ENCODE measurements at regions not wholly inside any gene's neighbourhood (a gene's known extent, or its start where the extent isn't known, plus 50 kb on each side); places are given as distances from the start of the nearest gene placed in this dataset.

DNA sequence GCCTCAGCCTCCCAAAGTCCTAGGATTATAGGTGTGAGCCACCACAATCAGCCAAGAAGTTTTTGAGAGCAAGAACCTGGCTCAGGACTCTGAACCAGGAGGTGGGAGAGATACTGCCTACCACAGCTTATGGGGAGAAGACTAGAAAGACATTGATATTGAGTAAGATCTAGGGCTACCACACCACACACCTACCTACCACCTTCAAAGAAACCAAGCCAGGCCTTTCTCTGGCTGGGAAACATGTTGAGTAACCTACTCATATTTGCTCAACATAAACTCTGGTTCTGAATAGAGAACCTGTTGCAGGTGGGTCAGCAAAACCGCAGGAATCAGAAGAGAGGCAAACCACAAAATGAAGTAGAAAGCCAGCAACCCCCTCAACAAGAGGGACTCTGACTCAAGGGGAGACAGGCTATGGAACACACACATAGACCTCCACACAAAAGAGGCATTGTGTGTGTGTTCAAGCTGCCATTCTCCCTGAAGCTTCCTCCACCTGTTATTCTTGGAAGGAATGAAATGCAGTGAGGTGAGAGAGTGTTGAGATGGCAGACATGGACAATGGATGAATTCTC, 1021.9 kb downstream of the NLGN4Y start:
- Histone ChIP-seq H3K27ac (no peak overlapping the region), H3K9me3 (no peaks in the 10 kb centered on the region), H3K4me1 (no peaks in the 10 kb centered on the region), H3K27me3 (no peaks in the 10 kb centered on the region), H3K4me3 (replicated peaks in 1 of 3) (no peak overlapping the region), H3K36me3 (no peaks in the 10 kb centered on the region)
- DNase-seq, result no peak
- intact Hi-C loops (cut with DNase I), result no loop called here
- 100% methylated on average over 1 of the region's 1 CpG; no CpG with 5 or more reads in 1 of the 2 donors for WGBS, 2 donors
- TF ChIP-seq POLR2A (IDR thresholded peaks at IDR 0.05), result no peak
- TF ChIP-seq, protein P1, sequence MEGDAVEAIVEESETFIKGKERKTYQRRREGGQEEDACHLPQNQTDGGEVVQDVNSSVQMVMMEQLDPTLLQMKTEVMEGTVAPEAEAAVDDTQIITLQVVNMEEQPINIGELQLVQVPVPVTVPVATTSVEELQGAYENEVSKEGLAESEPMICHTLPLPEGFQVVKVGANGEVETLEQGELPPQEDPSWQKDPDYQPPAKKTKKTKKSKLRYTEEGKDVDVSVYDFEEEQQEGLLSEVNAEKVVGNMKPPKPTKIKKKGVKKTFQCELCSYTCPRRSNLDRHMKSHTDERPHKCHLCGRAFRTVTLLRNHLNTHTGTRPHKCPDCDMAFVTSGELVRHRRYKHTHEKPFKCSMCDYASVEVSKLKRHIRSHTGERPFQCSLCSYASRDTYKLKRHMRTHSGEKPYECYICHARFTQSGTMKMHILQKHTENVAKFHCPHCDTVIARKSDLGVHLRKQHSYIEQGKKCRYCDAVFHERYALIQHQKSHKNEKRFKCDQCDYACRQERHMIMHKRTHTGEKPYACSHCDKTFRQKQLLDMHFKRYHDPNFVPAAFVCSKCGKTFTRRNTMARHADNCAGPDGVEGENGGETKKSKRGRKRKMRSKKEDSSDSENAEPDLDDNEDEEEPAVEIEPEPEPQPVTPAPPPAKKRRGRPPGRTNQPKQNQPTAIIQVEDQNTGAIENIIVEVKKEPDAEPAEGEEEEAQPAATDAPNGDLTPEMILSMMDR (IDR thresholded peaks at IDR 0.05), result no peak

DNA sequence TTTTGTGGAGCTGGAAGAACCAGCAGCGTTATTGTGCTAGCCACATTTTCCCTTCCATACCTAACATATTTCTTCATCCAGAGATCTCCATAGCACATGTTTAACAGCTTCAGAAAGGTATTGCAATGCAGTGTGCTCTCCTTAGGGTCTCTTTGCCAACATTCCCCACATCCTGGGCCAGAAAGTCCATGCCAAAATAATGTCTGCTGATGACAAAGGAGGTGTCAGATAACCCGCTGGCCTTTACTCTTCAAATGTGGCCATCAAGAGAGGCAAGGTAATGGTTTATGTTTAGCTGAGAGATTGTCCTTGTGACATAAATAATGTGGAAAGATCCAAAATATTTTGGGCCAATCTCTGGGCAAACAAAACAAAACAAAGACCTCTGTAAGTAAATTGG, 1027.7 kb downstream of the NLGN4Y start:
- no peak overlapping the region for H3K27ac ChIP-seq
- 83 to 89% methylated on average over 2 of the region's 2 CpGs for WGBS, 2 donors

DNA sequence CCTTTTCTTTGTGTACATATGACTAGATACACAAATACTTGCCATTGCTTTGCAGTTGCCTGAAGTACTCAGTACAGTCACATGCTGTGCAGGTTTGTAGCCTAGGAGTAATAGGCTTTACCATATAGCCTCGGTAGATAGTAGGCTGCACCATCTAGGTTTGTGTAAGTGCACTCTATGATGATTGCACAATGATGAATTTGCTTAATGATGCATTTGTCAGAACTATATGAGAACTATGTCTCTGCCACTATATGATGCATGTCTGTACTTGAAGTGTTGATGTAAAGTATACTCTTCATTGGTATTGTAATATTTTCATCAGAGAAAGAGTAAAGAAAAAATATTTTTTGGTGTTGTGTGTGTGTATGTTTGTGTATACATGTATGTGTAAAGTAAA, 1030.7 kb downstream of the NLGN4Y start:
- no peaks in the 10 kb centered on the region for H3K36me3 ChIP-seq
- no peak overlapping the region for H3K27ac ChIP-seq
- 90 to 100% methylated on average over 1 of the region's 1 CpG for WGBS, 2 donors
- DNase-seq, result no peak
- no peaks in the 10 kb centered on the region for H3K4me1 ChIP-seq
- H3K9me3 ChIP-seq, result no peaks in the 10 kb centered on the region
- no peaks in the 10 kb centered on the region for H3K27me3 ChIP-seq
- no peak for TF ChIP-seq POLR2A (IDR thresholded peaks at IDR 0.05)
- TF ChIP-seq, protein P1 (IDR thresholded peaks at IDR 0.05), result no peak
- no peak overlapping the region for H3K4me3 ChIP-seq (replicated peaks in 1 of 3)
- intact Hi-C loops (cut with DNase I), result no loop called here

More for the DNA sequence above, 1027.7 kb downstream of the NLGN4Y start:
- H3K27me3 ChIP-seq, result no peaks in the 10 kb centered on the region
- intact Hi-C loops (cut with DNase I), result no loop called here
- H3K36me3 ChIP-seq, result no peaks in the 10 kb centered on the region
- H3K4me1 ChIP-seq, result no peaks in the 10 kb centered on the region
- TF ChIP-seq, protein P1 (IDR thresholded peaks at IDR 0.05), result no peak
- TF ChIP-seq POLR2A (IDR thresholded peaks at IDR 0.05), result no peak
- H3K4me3 ChIP-seq (replicated peaks in 1 of 3), result no peak overlapping the region
- H3K9me3 ChIP-seq, result no peaks in the 10 kb centered on the region
- no peak for DNase-seq

DNA sequence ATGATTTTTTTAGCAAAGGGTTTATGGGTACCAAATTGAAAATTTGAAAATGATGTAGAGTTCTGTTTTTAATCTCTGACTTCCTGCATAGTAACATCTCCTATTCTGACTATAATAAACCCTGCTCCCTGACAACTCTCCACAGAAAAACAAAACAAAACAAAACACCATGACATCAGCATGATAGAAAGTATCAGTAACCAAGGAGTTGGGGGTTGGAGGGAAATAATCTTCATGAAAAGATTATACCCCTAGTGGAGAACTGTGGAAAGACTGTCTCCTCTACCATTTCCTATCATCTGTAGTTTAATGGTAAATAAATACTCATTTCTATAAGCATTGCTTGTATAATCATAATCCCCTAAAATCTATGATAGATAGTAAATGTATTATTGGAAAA, 1034.8 kb downstream of the NLGN4Y start:
- TF ChIP-seq, protein P1 (IDR thresholded peaks at IDR 0.05), result no peak
- TF ChIP-seq POLR2A (IDR thresholded peaks at IDR 0.05), result no peak
- Histone ChIP-seq H3K4me3 (replicated peaks in 1 of 3) (no peak overlapping the region), H3K27me3 (no peaks in the 10 kb centered on the region), H3K9me3 (no peaks in the 10 kb centered on the region), H3K27ac (no peak overlapping the region), H3K36me3 (no peaks in the 10 kb centered on the region), H3K4me1 (no peaks in the 10 kb centered on the region)
- intact Hi-C loops (cut with DNase I), result no loop called here
- DNase-seq, result no peak

DNA sequence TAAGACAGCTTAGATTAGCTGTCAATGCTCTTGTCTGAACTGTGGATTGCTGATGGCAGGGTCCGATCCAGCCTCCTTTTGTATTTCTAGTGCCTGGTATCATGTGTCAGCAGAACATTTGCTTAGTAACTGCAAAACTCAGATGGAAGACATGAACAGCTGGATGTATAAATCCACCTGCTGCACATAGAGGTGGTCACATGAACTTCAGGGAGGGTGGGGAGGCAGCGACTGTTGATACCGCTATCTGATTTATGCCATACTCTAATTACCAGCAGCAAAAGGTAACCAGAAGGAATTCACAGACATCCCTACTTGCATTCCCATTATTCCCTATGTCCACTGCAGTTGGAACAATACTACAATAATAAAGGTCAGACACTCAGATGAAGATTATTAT, 1036.5 kb downstream of the NLGN4Y start:
- Histone ChIP-seq H3K27ac (no peak overlapping the region), H3K36me3 (no peaks in the 10 kb centered on the region), H3K4me1 (no peaks in the 10 kb centered on the region), H3K27me3 (no peaks in the 10 kb centered on the region), H3K4me3 (replicated peaks in 1 of 3) (no peak overlapping the region), H3K9me3 (no peaks in the 10 kb centered on the region)
- intact Hi-C loops (cut with DNase I), result no loop called here
- WGBS, 2 donors, result 88 to 89% methylated on average over 3 of the region's 3 CpGs
- no peak for TF ChIP-seq POLR2A (IDR thresholded peaks at IDR 0.05)
- TF ChIP-seq, protein P1 (IDR thresholded peaks at IDR 0.05), result no peak
- no peak for DNase-seq
